IMR-90 (cell line): ENCODE measurements at regions not wholly inside any gene's neighbourhood (a gene's known extent, or its start where the extent isn't known, plus 50 kb on each side); places are given as distances from the start of the nearest gene placed in this dataset.

Experiments
- ATAC-seq: fragments of 200-7000 bp; cut with Tn5 transposase; 2 replicates; pipeline ENCODE4 v1.9.1; 2020; ENCODE audit warnings: low read depth, mild to moderate bottlenecking, moderate library complexity
- BruUV-seq: library from RNA; stranded (reverse); fragments of 400-500 nt; replicated peaks from 2 replicates; lab custom pipeline; 2021; lab: Mats Ljungman, UMichigan
- CTCF ChIA-PET: fragments of 300-600 bp; formaldehyde crosslinking; extraction: SDS; loops from one replicate; lab custom pipeline; 2021; ENCODE audit warnings: antibody characterized with exemption; lab: Yijun Ruan, JAX
- POLR2A ChIA-PET: fragments of 300-600 bp; sonication (Branson Sonifier 250); formaldehyde crosslinking; loops from one replicate; lab custom pipeline; 2022; ENCODE audit warnings: antibody characterized with exemption; ENCODE audit not compliant: unreplicated experiment; lab: Charles Lee
- DNase-seq: peaks from one replicate; pipeline ENCODE4 v3.0.0; 2013
- H2AFZ ChIP-seq: replicated peaks from 2 replicates; pipeline ENCODE3; 2013; ENCODE audit warnings: low read length, mild to moderate bottlenecking; ENCODE audit not compliant: poor library complexity
- H2AK5ac ChIP-seq: 2 replicates; pipeline ENCODE4 v1.6.1; 2013; ENCODE audit warnings: low read depth, low read length, inconsistent platforms
- H2AK9ac ChIP-seq: replicated peaks from 2 replicates; pipeline ENCODE3; 2013; ENCODE audit warnings: mild to moderate bottlenecking, low read depth, low read length, moderate library complexity; ENCODE audit not compliant: poor library complexity
- H2BK120ac ChIP-seq: 2 replicates; pipeline ENCODE4 v1.6.1; 2013; ENCODE audit warnings: low read depth, low read length, inconsistent platforms
- H2BK15ac ChIP-seq: 3 replicates; pipeline ENCODE4 v1.6.1; 2013; ENCODE audit warnings: low read depth, low read length, inconsistent platforms
- H2BK20ac ChIP-seq: 2 replicates; pipeline ENCODE4 v1.6.1; 2013; ENCODE audit warnings: low read depth, mild to moderate bottlenecking, inconsistent platforms, low read length, moderate library complexity
- H2BK5ac ChIP-seq: 2 replicates; pipeline ENCODE4 v1.6.1; 2013; ENCODE audit warnings: mild to moderate bottlenecking, low read depth, low read length, inconsistent platforms; ENCODE audit not compliant: poor library complexity, severe bottlenecking
- H3K14ac ChIP-seq: replicated peaks from 2 replicates; pipeline ENCODE4 v1.6.1; 2013; ENCODE audit warnings: low read depth, low read length, inconsistent platforms
- H3K18ac ChIP-seq: 2 replicates; pipeline ENCODE4 v1.6.1; 2013; ENCODE audit warnings: low read depth, low read length, control low read depth
- H3K23ac ChIP-seq: 2 replicates; pipeline ENCODE4 v1.6.1; 2013; ENCODE audit warnings: low read depth, low read length, inconsistent platforms
- H3K27ac ChIP-seq: 2 replicates; pipeline ENCODE4 v1.5.1; 2013; ENCODE audit warnings: mild to moderate bottlenecking, control low read depth, low read length; ENCODE audit not compliant: insufficient read depth
- H3K27me3 ChIP-seq: 2 replicates; pipeline ENCODE4 v1.6.1; 2013; ENCODE audit warnings: low read length; ENCODE audit not compliant: control insufficient read depth, insufficient read depth
- H3K36me3 ChIP-seq: 2 replicates; pipeline ENCODE4 v1.6.1; 2013; ENCODE audit warnings: low read length, mixed read lengths; ENCODE audit not compliant: control insufficient read depth, insufficient read depth
- H3K4ac ChIP-seq: 2 replicates; pipeline ENCODE4 v1.6.1; 2013; ENCODE audit warnings: low read depth, low read length, inconsistent platforms
- H3K4me1 ChIP-seq: 2 replicates; pipeline ENCODE4 v1.6.1; 2013; ENCODE audit warnings: low read length, mixed read lengths; ENCODE audit not compliant: control insufficient read depth, insufficient read depth
- H3K4me2 ChIP-seq: 2 replicates; pipeline ENCODE4 v1.6.1; 2013; ENCODE audit warnings: low read depth, mild to moderate bottlenecking, control low read depth, low read length, moderate library complexity
- H3K4me3 ChIP-seq: 2 replicates; pipeline ENCODE4 v1.5.1; 2013; ENCODE audit warnings: low read depth, mild to moderate bottlenecking, control low read depth, low read length, moderate library complexity; ENCODE audit not compliant: insufficient read depth
- H3K56ac ChIP-seq: 2 replicates; pipeline ENCODE4 v1.6.1; 2013; ENCODE audit warnings: low read length, inconsistent platforms; ENCODE audit not compliant: insufficient read depth; ENCODE audit errors: extremely low read depth
- H3K79me1 ChIP-seq, 2 experiments: 2 replicates each; pipeline ENCODE4 v1.6.1; 2013; ENCODE audit warnings: low read length in 2 of 2, inconsistent platforms in 1 of 2, low read depth in 1 of 2
- H3K9ac ChIP-seq: 2 replicates; pipeline ENCODE4 v1.6.1; 2013; ENCODE audit warnings: low read depth, low read length, control low read depth
- H3K9me1 ChIP-seq: 2 replicates; pipeline ENCODE4 v1.6.1; 2013; ENCODE audit warnings: low read length, inconsistent platforms; ENCODE audit not compliant: insufficient read depth
- H3K9me3 ChIP-seq: 2 replicates; pipeline ENCODE4 v1.6.1; 2013; ENCODE audit warnings: low read length; ENCODE audit not compliant: control insufficient read depth, insufficient read depth
- H4K20me1 ChIP-seq: 2 replicates; pipeline ENCODE4 v1.6.1; 2013; ENCODE audit warnings: low read length, inconsistent platforms; ENCODE audit not compliant: insufficient read depth
- H4K5ac ChIP-seq: 2 replicates; pipeline ENCODE4 v1.6.1; 2013; ENCODE audit warnings: mild to moderate bottlenecking, low read depth, low read length, control low read depth
- H4K8ac ChIP-seq, 2 experiments: 2 replicates each; pipeline ENCODE4 v1.6.1; 2013; ENCODE audit warnings: low read depth in 2 of 2, low read length in 2 of 2, control low read depth in 1 of 2, inconsistent platforms in 1 of 2
- H4K91ac ChIP-seq: 2 replicates; pipeline ENCODE4 v1.6.1; 2013; ENCODE audit warnings: low read depth, low read length, inconsistent platforms; ENCODE audit not compliant: insufficient read depth
- BHLHE40 ChIP-seq: fragments of 150-350 bp; IDR thresholded peaks from 2 replicates; pipeline ENCODE4 v1.6.1; 2016; ENCODE audit warnings: mild to moderate bottlenecking, low read depth, low read length
- CHD1 ChIP-seq: IDR thresholded peaks from 2 replicates; pipeline ENCODE4 v1.6.1; 2012; ENCODE audit warnings: low read depth, low read length, improper control_type of control experiment
- CTCF ChIP-seq: conservative IDR thresholded peaks from 2 replicates; pipeline ENCODE4 v1.5.1; 2012; ENCODE audit warnings: mild to moderate bottlenecking, low read depth, low read length, improper control_type of control experiment
- ELK1 ChIP-seq: fragments of 150-350 bp; IDR thresholded peaks from 2 replicates; pipeline ENCODE4 v1.6.1; 2016; ENCODE audit warnings: low read depth, mild to moderate bottlenecking, low read length, moderate library complexity, borderline replicate concordance
- FOS ChIP-seq: fragments of 150-350 bp; IDR thresholded peaks from 2 replicates; pipeline ENCODE4 v1.6.1; 2016; ENCODE audit warnings: low read depth, low read length
- RAD21 ChIP-seq: IDR thresholded peaks from 2 replicates; pipeline ENCODE4 v1.6.1; 2012; ENCODE audit warnings: low read length, improper control_type of control experiment
- SMC3 ChIP-seq: fragments of 150-350 bp; IDR thresholded peaks from 2 replicates; pipeline ENCODE4 v1.6.1; 2016; ENCODE audit warnings: low read depth, mild to moderate bottlenecking, antibody characterized with exemption, low read length, moderate library complexity
- WGBS, 2 experiments: methylation state at CpG; one replicate each; pipeline versions ENCODE4 v1.1.5 to v1.1.7; 2013; ENCODE audit warnings: missing lambda C conversion rate in 2 of 2; ENCODE audit not compliant: insufficient read length in 1 of 2; ENCODE audit errors: extremely low coverage in 2 of 2; 5-methylcytosine and 5-hydroxymethylcytosine counted together
- dilution Hi-C: fragments of 300-500 bp; cut with HindIII; formaldehyde crosslinking; loops from one replicate; pipeline ENCODE4 v1.14.3; 2018; ENCODE audit warnings: low sequenced_read_pairs; ENCODE audit not compliant: unreplicated experiment
- in situ Hi-C: fragments of 300-500 bp; cut with MboI; formaldehyde crosslinking; loops from 3 replicates; pipeline ENCODE4 v1.14.3; 2019; ENCODE audit warnings: low sequenced_read_pairs, inconsistent platforms, mixed read lengths
- intact Hi-C: fragments of 100-400 bp; cut with micrococcal nuclease; formaldehyde crosslinking; loops from 2 replicates; pipeline ENCODE4 v1.10.0; 2022

- Histone ChIP-seq H3K9me3 (no peaks in the 10 kb centered on the region), H2AK5ac (no peak overlapping the region), H4K8ac (no peak overlapping the region), H3K4me2 (no peak overlapping the region), H3K14ac (no peak overlapping the region), H2AK9ac (no peak overlapping the region), H2BK20ac (no peak overlapping the region), H3K27me3 (no peaks in the 10 kb centered on the region), H3K4me1 (no peaks in the 10 kb centered on the region), H2BK5ac (no peak overlapping the region), H2BK120ac (no peak overlapping the region), H3K18ac (no peak overlapping the region), H3K4ac (no peak overlapping the region), H2AFZ (no peak overlapping the region), H4K20me1 (no peaks in the 10 kb centered on the region), H3K23ac (no peak overlapping the region), H4K5ac (no peak overlapping the region), H4K91ac (no peak overlapping the region), H3K4me3 (no peak overlapping the region), H3K27ac (no peak overlapping the region), H3K9ac (no peak overlapping the region), H3K9me1 (no peaks in the 10 kb centered on the region), H3K36me3 (no peaks in the 10 kb centered on the region), H2BK15ac (no peak overlapping the region), H3K56ac (no peak overlapping the region), H3K79me1 (no peaks in the 10 kb centered on the region)
- ChIA-PET CTCF (interaction anchor here (1.3 kb wide), 1 partner anchor 18 kb away, joined by 3 read pairs; no protein-coding TSS in a partner anchor), POLR2A (no interaction called here)
- in situ Hi-C loops: no loop called here
- no TSS peak for BruUV-seq
- TF ChIP-seq RAD21 (no peak), SMC3 (no peak), ELK1 (no peak), CTCF (no peak), CHD1 (no peak), BHLHE40 (no peak), FOS (no peak)
- DNase-seq (no peak), ATAC-seq (no peak)
- dilution Hi-C loops: no loop called here
- WGBS, 2 experiments: no CpG with 5 or more reads among the region's 2 CpGs
- intact Hi-C loops: no loop called here
Measured at GRCh38 chr3:176321099-176321498, 876.2 kb downstream of the TBL1XR1 start.
